Vagina (tissue), 2 donors: ENCODE measurements at regions not wholly inside any gene's neighbourhood (a gene's known extent, or its start where the extent isn't known, plus 50 kb on each side); places are given as distances from the start of the nearest gene placed in this dataset.

ENCODE experiments used
- POLR2A ChIP-seq, 2 donors: fragments of 450-650 bp; IDR thresholded peaks; one replicate each; pipeline ENCODE4 v1.6.1; 2017; ENCODE audit warnings: antibody characterized with exemption in 2 of 2, mild to moderate bottlenecking in 2 of 2, moderate library complexity in 2 of 2
- POLR2AphosphoS5 ChIP-seq, 2 donors: sonication (generic); formaldehyde crosslinking; IDR thresholded peaks; one replicate each; pipeline ENCODE4 v1.9.0; 2017; ENCODE audit warnings: antibody characterized with exemption in 2 of 2, mild to moderate bottlenecking in 2 of 2, low read depth in 1 of 2; ENCODE audit not compliant: insufficient read depth in 1 of 2
- TF ChIP-seq, protein P1 (sequence below), 3 experiments: fragments of 450-650 bp in 2 of 3; fragments of 200-600 bp in 1 of 3; sonication (generic) in 1 of 3; IDR thresholded peaks; one replicate each; pipeline ENCODE4 v1.5.1; 2017 to 2019; ENCODE audit warnings: antibody characterized with exemption in 3 of 3, mild to moderate bottlenecking in 2 of 3, moderate library complexity in 2 of 3

DNA sequence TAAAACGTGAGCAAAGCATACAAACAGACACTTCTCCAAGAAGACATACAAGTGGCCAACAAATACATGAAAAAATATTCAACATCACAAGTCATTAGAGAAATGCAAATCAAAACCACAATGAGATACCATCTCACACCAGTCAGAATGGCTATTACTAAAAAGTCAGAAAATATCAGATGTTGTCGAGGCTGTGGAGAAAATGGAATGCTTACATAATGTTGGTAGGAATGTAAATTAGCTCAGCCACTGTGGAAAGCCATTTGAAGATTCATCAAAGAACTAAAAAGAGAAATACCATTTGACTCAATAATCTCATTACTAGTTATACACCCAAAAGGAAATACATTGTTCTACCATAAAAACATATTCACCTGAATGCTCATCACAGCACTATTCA, 825.7 kb downstream of the SUCLG1 start:
- TF ChIP-seq, protein P1, sequence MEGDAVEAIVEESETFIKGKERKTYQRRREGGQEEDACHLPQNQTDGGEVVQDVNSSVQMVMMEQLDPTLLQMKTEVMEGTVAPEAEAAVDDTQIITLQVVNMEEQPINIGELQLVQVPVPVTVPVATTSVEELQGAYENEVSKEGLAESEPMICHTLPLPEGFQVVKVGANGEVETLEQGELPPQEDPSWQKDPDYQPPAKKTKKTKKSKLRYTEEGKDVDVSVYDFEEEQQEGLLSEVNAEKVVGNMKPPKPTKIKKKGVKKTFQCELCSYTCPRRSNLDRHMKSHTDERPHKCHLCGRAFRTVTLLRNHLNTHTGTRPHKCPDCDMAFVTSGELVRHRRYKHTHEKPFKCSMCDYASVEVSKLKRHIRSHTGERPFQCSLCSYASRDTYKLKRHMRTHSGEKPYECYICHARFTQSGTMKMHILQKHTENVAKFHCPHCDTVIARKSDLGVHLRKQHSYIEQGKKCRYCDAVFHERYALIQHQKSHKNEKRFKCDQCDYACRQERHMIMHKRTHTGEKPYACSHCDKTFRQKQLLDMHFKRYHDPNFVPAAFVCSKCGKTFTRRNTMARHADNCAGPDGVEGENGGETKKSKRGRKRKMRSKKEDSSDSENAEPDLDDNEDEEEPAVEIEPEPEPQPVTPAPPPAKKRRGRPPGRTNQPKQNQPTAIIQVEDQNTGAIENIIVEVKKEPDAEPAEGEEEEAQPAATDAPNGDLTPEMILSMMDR (IDR thresholded peaks at IDR 0.05), result no peak
- TF ChIP-seq POLR2A (IDR thresholded peaks at IDR 0.05) (no peak), POLR2AphosphoS5 (IDR thresholded peaks at IDR 0.05; ENCODE audit: insufficient read depth in 1 of 2, low read depth in 1 of 2) (no peak)
